ENCODE measurements at regions not wholly inside any gene's neighbourhood (a gene's known extent, or its start where the extent isn't known, plus 50 kb on each side); places are given as distances from the start of the nearest gene placed in this dataset.
"Not testable (repeated sequence)": the region's sequence is repeated elsewhere in the genome, so short reads cannot be mapped to it uniquely, and the experiment has no call there.

- DNase-seq: no peak
These were observed 172.7 kb upstream of the NOX3 start for GRCh38 chr6:155628306-155628705.

- DNase-seq: not testable (repeated sequence)
These were observed 172.1 kb upstream of the NOX3 start for GRCh38 chr6:155627722-155628212.

- DNase-seq: no peak
These were observed 168.0 kb upstream of the NOX3 start for GRCh38 chr6:155623450-155624178.

GRCh38 chr6:155614606-155615005 is 159.0 kb upstream of the NOX3 start:
- DNase-seq: no peak

GRCh38 chr6:155611742-155612141 is 156.1 kb upstream of the NOX3 start:
- DNase-seq: no peak

- DNase-seq: no peak
These were observed 149.4 kb upstream of the NOX3 start for GRCh38 chr6:155604991-155605390.

- DNase-seq: no peak
These were observed 143.9 kb upstream of the NOX3 start for GRCh38 chr6:155599561-155599960.

- DNase-seq: no peak
These were observed 143.5 kb upstream of the NOX3 start for GRCh38 chr6:155599160-155599559.

- no peak for DNase-seq
These were observed 139.6 kb upstream of the NOX3 start for GRCh38 chr6:155595284-155595683.

- no peak for DNase-seq
These were observed 136.1 kb upstream of the NOX3 start for GRCh38 chr6:155591741-155592140.

GRCh38 chr6:155589190-155589589 is 133.6 kb upstream of the NOX3 start:
- no peak for DNase-seq

GRCh38 chr6:155587817-155588216 is 132.2 kb upstream of the NOX3 start:
- no peak for DNase-seq

- DNase-seq: no peak
These were observed 130.5 kb upstream of the NOX3 start for GRCh38 chr6:155586090-155586489.

- DNase-seq: no peak
These were observed 128.4 kb upstream of the NOX3 start for GRCh38 chr6:155584006-155584405.

GRCh38 chr6:155582016-155582991 is 126.7 kb upstream of the NOX3 start:
- no peak for DNase-seq

- DNase-seq: no peak
These were observed 125.3 kb upstream of the NOX3 start for GRCh38 chr6:155580904-155581303.

GRCh38 chr6:155578251-155578650 is 122.6 kb upstream of the NOX3 start:
- DNase-seq: no peak

GRCh38 chr6:155561966-155562364 is 106.3 kb upstream of the NOX3 start:
- DNase-seq: no peak

GRCh38 chr6:155561257-155561965 is 105.8 kb upstream of the NOX3 start:
- no peak for DNase-seq

GRCh38 chr6:155549928-155550327 is 94.3 kb upstream of the NOX3 start:
- DNase-seq: no peak

- DNase-seq: no peak
These were observed 93.6 kb upstream of the NOX3 start for GRCh38 chr6:155549028-155549798.

GRCh38 chr6:155548576-155548975 is 92.9 kb upstream of the NOX3 start:
- DNase-seq: no peak
